ENCODE measurements at regions not wholly inside any gene's neighbourhood (a gene's known extent, or its start where the extent isn't known, plus 50 kb on each side); places are given as distances from the start of the nearest gene placed in this dataset.

DNA sequence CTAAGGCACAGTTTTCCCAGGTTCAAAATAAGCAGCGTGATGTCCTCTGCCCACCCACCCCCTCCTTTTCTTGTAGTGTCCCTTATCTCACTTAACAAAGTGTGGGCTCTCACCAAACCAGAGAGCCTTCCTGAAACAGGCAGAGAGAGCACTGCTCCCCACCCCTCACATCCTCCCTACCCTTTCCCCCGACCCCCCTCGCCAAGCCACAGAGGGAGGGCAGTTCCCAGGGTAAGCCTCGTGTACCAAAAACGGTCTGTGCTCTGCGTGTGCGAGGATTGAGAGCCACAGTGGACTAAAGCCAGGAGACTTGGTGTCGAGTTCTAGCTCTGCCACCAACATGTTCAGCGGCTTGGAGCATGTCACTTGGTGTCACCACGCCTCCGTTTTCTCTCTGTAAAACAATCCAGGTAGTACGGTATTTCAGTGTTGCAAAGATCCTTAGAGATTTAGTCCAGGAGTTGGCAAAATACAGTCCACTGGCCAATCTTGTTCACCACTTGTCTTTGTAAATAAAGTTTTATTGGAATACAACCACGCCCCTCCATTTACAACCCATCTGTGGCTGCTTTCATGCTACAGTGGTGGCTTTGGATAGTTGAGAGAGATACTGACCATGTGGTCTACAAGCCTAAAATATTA is 249.9 kb downstream of the OPA1 start:
- DNase-seq (ENCODE audit: low read depth), result no peak
- H3K4me3 ChIP-seq (ENCODE audit: control insufficient read depth, low read depth, low read length), result no peak overlapping the region
- no peak for TF ChIP-seq CTCF (IDR thresholded peaks at IDR 0.05; ENCODE audit: control insufficient read depth, insufficient read depth, low read depth, low read length, missing control alignments)

DNA sequence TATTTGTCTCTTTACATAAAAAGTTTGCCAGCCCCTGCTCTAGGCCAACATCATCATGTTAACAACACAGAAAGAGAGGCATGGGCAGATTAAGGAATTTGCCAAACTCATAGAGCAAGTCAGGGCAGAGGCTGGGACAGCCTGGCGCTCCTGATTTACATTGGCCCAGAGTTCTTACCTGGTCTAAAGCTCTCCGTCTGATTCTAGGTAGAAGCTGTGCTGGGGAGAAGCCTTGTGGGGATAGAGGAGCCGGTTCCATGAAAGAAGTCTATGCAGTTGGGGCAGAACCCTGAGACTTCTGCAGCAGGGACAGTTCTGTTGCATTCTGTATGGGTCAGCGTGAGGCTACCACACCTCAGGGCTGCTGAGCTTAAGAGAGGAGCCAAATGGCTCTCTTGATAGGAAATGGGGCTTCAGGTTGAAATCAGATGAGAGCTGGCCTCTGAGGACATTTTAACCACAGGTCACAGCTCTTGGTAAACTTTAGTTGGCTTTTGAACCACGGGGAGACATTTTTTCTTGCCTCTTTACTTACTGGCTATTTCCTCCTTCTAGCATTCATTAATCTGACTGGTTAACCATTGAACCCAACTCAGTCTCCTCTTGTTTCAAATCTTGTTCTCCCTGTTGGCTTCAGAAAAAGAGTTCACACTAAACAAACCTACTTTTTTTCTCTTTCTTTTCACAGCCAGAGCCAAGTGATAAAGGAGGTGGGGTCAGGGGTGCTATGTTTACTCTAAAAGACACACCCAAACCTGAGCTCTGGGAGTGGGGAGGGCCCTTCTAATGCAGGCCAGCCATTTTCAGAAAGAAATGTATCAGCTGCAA is 250.7 kb downstream of the OPA1 start:
- H3K4me3 ChIP-seq (ENCODE audit: control insufficient read depth, low read depth, low read length), result no peak overlapping the region
- DNase-seq (ENCODE audit: low read depth), result no peak
- TF ChIP-seq CTCF (IDR thresholded peaks at IDR 0.05; ENCODE audit: control insufficient read depth, insufficient read depth, low read depth, low read length, missing control alignments), result no peak

- DNase-seq (ENCODE audit: low read depth), result no peak
- H3K4me3 ChIP-seq (ENCODE audit: control insufficient read depth, low read depth, low read length), result no peak overlapping the region
- TF ChIP-seq CTCF (IDR thresholded peaks at IDR 0.05; ENCODE audit: control insufficient read depth, insufficient read depth, low read depth, low read length, missing control alignments), result no peak
Observed at GRCh38 chr3:193844472-193844871, 251.5 kb downstream of the OPA1 start.

DNA sequence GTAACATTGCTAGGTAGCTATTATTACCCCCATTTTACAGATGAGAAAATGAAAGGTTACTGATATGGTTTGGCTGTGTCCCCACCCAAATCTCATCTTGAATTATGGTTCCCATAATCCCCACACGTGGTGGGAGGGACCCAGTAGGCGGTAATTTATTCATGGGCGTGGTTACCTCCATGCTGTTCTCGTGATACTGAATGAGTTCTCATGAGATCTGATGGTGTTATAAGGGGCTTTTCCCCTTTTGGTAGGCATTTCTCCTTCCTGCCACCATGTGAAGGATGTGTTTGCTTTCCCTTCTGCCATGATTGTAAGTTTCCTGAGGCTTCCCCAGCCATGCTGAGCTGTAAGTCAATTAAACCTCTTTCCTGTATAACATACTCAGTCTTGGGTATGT is 252.1 kb downstream of the OPA1 start:
- TF ChIP-seq CTCF (IDR thresholded peaks at IDR 0.05; ENCODE audit: control insufficient read depth, insufficient read depth, low read depth, low read length, missing control alignments), result no peak
- H3K4me3 ChIP-seq (ENCODE audit: control insufficient read depth, low read depth, low read length), result no peak overlapping the region
- no peak for DNase-seq (ENCODE audit: low read depth)

DNA sequence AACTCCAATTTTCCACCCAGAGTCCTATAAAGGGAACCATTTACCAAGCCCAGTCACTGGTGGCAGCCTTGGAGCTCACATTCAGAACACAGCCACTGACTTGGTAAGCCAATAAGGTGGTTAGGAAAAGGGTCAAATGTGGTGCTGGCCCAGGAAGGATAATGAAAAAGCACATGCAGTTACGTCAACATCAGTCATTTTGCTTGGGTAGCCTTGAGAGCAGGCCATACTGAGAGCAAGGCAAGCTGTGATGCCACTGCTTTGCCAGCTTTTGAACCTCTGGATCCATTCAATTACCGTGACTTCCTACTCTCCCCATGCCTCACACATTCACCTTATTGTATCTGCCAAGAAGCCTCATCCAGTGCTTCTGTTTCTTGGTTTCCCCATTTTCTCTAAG is 253.6 kb downstream of the OPA1 start:
- TF ChIP-seq CTCF (IDR thresholded peaks at IDR 0.05; ENCODE audit: control insufficient read depth, insufficient read depth, low read depth, low read length, missing control alignments), result no peak
- DNase-seq (ENCODE audit: low read depth), result no peak
- H3K4me3 ChIP-seq (ENCODE audit: control insufficient read depth, low read depth, low read length), result no peak overlapping the region

- no peak for TF ChIP-seq CTCF (IDR thresholded peaks at IDR 0.05; ENCODE audit: control insufficient read depth, insufficient read depth, low read depth, low read length, missing control alignments)
- no peak for DNase-seq (ENCODE audit: low read depth)
Observed at GRCh38 chr3:193847402-193847801, 254.4 kb downstream of the OPA1 start.

More at GRCh38 chr3:193847402-193847801, 254.4 kb downstream of the OPA1 start:
- no peak overlapping the region for H3K4me3 ChIP-seq (ENCODE audit: control insufficient read depth, low read depth, low read length)
